Tibial artery (tissue), 4 donors: ENCODE measurements at regions not wholly inside any gene's neighbourhood (a gene's known extent, or its start where the extent isn't known, plus 50 kb on each side); places are given as distances from the start of the nearest gene placed in this dataset.

Source experiments
- DNase-seq, 2 donors: peaks; one replicate each; pipeline ENCODE4 v3.0.0-alpha.2; 2019
- H3K27ac ChIP-seq, 2 donors: fragments of 200-600 bp; sonication (generic) in 1 of 2; 1 replicate in 1 of 2; 2 replicates in 1 of 2; pipeline ENCODE4 v1.5.1; 2018 to 2019; ENCODE audit warnings: mild to moderate bottlenecking in 1 of 2
- H3K27me3 ChIP-seq, 2 donors: fragments of 200-600 bp; sonication (generic) in 1 of 2; one replicate each; pipeline versions ENCODE4 v1.5.1 to v1.6.0; 2016 to 2019
- H3K36me3 ChIP-seq, 3 donors: fragments of 200-600 bp; sonication (generic) in 2 of 3; one replicate each; pipeline ENCODE4 v1.5.1; 2016 to 2019; ENCODE audit warnings: mild to moderate bottlenecking in 2 of 3
- H3K4me1 ChIP-seq, 4 donors: fragments of 200-600 bp; sonication (generic) in 2 of 4; 1 replicate in 3 of 4; 2 replicates in 1 of 4; pipeline ENCODE4 v1.5.1; 2016 to 2019
- H3K4me3 ChIP-seq, 2 donors: fragments of 200-600 bp; sonication (generic) in 1 of 2; 1 replicate in 1 of 2; 2 replicates in 1 of 2; pipeline ENCODE4 v1.5.1; 2018 to 2019; ENCODE audit warnings: mild to moderate bottlenecking in 2 of 2
- H3K9me3 ChIP-seq, 3 donors: fragments of 200-600 bp; sonication (generic) in 1 of 3; one replicate each; pipeline ENCODE4 v1.5.1; 2016 to 2019
- intact Hi-C: fragments of 100-400 bp; cut with DNase I; formaldehyde crosslinking; loops from one replicate; pipeline ENCODE4 v1.15.0; 2023; ENCODE audit warnings: low total_unique reads
- TF ChIP-seq, protein P1 (sequence below), 2 experiments: fragments of 200-600 bp in 1 of 2; fragments of 450-650 bp in 1 of 2; IDR thresholded peaks; one replicate each; pipeline ENCODE4 v1.5.1; 2017 to 2019; ENCODE audit warnings: antibody characterized with exemption in 2 of 2, mild to moderate bottlenecking in 1 of 2, moderate library complexity in 1 of 2

DNA sequence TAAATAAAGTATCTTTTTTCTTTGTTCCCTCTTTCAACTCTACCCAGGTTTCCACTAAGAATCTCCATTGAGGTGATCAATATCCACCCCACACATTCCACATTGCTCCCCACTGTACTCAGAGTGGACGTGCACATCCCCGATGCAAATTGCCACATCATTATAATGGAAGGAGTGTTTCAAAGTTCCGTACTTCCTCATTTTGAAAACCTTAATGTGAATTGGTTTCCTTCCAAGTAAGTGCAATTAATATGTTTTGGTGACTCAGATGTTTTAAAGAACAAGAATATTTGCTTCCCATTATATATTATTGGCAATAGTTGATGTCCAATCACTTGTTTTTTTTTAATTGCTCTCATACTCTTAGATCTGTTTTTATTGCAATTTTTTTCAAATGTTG, 463.6 kb downstream of the HACE1 start:
- Histone ChIP-seq H3K27me3 (no peaks in the 10 kb centered on the region), H3K4me3 (no peak overlapping the region), H3K9me3 (no peaks in the 10 kb centered on the region), H3K36me3 (no peaks in the 10 kb centered on the region), H3K27ac (no peak overlapping the region), H3K4me1 (no peaks in the 10 kb centered on the region)
- TF ChIP-seq, protein P1, sequence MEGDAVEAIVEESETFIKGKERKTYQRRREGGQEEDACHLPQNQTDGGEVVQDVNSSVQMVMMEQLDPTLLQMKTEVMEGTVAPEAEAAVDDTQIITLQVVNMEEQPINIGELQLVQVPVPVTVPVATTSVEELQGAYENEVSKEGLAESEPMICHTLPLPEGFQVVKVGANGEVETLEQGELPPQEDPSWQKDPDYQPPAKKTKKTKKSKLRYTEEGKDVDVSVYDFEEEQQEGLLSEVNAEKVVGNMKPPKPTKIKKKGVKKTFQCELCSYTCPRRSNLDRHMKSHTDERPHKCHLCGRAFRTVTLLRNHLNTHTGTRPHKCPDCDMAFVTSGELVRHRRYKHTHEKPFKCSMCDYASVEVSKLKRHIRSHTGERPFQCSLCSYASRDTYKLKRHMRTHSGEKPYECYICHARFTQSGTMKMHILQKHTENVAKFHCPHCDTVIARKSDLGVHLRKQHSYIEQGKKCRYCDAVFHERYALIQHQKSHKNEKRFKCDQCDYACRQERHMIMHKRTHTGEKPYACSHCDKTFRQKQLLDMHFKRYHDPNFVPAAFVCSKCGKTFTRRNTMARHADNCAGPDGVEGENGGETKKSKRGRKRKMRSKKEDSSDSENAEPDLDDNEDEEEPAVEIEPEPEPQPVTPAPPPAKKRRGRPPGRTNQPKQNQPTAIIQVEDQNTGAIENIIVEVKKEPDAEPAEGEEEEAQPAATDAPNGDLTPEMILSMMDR (IDR thresholded peaks at IDR 0.05): no peak
- no peak for DNase-seq
- intact Hi-C loops: no loop called here

GRCh38 chr6:104381907-104382306, 477.8 kb downstream of the HACE1 start:
- DNase-seq: no peak
- Histone ChIP-seq H3K4me1 (no peaks in the 10 kb centered on the region), H3K27ac (no peak overlapping the region), H3K4me3 (no peak overlapping the region), H3K9me3 (no peaks in the 10 kb centered on the region), H3K27me3 (no peaks in the 10 kb centered on the region), H3K36me3 (no peaks in the 10 kb centered on the region)
- TF ChIP-seq, protein P1 (IDR thresholded peaks at IDR 0.05): no peak
- intact Hi-C loops: no loop called here

GRCh38 chr6:104365451-104366234, 494.1 kb downstream of the HACE1 start:
- H3K27me3 ChIP-seq: no peaks in the 10 kb centered on the region
- H3K36me3 ChIP-seq: no peaks in the 10 kb centered on the region
- intact Hi-C loops: no loop called here
- TF ChIP-seq, protein P1 (IDR thresholded peaks at IDR 0.05): no peak
- no peak overlapping the region for H3K27ac ChIP-seq
- H3K4me1 ChIP-seq: no peaks in the 10 kb centered on the region
- H3K4me3 ChIP-seq: no peak overlapping the region
- DNase-seq: no peak
- no peaks in the 10 kb centered on the region for H3K9me3 ChIP-seq

- Histone ChIP-seq H3K27me3 (no peaks in the 10 kb centered on the region), H3K4me3 (no peak overlapping the region), H3K27ac (no peak overlapping the region), H3K36me3 (no peaks in the 10 kb centered on the region), H3K9me3 (no peaks in the 10 kb centered on the region), H3K4me1 (no peaks in the 10 kb centered on the region)
- TF ChIP-seq, protein P1 (IDR thresholded peaks at IDR 0.05): no peak
- intact Hi-C loops: no loop called here
- DNase-seq: no peak
Measured at GRCh38 chr6:104357928-104358327, 501.8 kb downstream of the HACE1 start.

GRCh38 chr6:104356197-104356596, 503.5 kb downstream of the HACE1 start:
- Histone ChIP-seq H3K4me3 (no peak overlapping the region), H3K4me1 (no peaks in the 10 kb centered on the region), H3K36me3 (no peaks in the 10 kb centered on the region), H3K9me3 (no peaks in the 10 kb centered on the region), H3K27me3 (no peaks in the 10 kb centered on the region), H3K27ac (no peak overlapping the region)
- TF ChIP-seq, protein P1 (IDR thresholded peaks at IDR 0.05): no peak
- intact Hi-C loops: no loop called here
- DNase-seq: no peak
